K562 (cell line): ENCODE measurements at regions not wholly inside any gene's neighbourhood (a gene's known extent, or its start where the extent isn't known, plus 50 kb on each side); places are given as distances from the start of the nearest gene placed in this dataset. TPM values are rescaled to one million over a fixed set of nuclear protein-coding genes. Genes with fewer than 3 reads are reported as not detected.

Experiments
- HMG20B ChIP-seq: fragments of 250-450 bp; sonication (Bioruptor Pico); IDR thresholded peaks from 2 replicates; pipeline ENCODE4 v1.5.0; 2021; ENCODE audit warnings: mild to moderate bottlenecking
- PML ChIP-seq: IDR thresholded peaks from 2 replicates; pipeline ENCODE4 v1.6.1; 2012; ENCODE audit warnings: low read length, inconsistent platforms
- USF1 ChIP-seq: sonication (generic); formaldehyde crosslinking; IDR thresholded peaks from 2 replicates; pipeline ENCODE4 v1.9.0; 2022; ENCODE audit warnings: mild to moderate bottlenecking, missing genetic modification reagents
- microRNA-seq: library from miRNA; unstranded; fragments of <30 nt; microRNA quantifications from one replicate; pipeline ENCODE4, GENCODE V29; 2018; ENCODE audit warnings: borderline microRNAs expressed
- small RNA-seq: library from RNA; depleted of rRNA; stranded (forward); fragments of <200 nt; gene quantifications from one replicate; pipeline ENCODE3, GENCODE V24; 2014

DNA sequence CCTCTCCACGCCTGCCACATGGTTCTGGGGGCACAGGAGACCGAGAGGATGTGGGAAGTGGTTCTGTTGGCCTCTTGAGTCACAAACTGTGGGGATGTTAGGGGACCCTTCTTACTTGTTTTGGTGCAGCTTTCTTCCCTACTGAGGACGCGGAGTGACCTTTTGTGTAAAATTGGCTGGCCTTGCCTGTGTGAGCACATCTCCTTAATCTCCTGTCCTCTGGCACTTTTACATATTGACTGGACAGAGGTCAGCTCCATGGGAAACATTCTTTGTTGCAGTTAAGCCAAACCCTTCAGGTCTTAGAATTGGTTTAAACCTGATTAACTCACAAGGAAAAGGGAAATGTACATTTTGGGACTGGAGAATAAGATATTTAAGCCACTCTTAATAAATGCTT is 51.2 kb upstream of the TENM4 start (continued):
- TF ChIP-seq USF1 (no peak), HMG20B (CRISPR knock-in tag) (no peak), PML (no peak)

Small RNA genes in the stretch of these regions (microRNA-seq; reads per million reads assigned to microRNA genes)
- gene MIR4300 = not detected

Small RNA genes in the stretch of these regions (small RNA-seq; reads per million reads assigned to genes)
- not detected for gene AP002802.2
- gene MIR4300 = not detected
- not detected for gene MTND4LP18
- gene RNU6-544P = not detected
